Stimulated activated CD4-positive, alpha-beta T cell treated with anti-CD3 and anti-CD28 coated beads, TNF-alpha, amount 100 ng/mL, for 4 hours (primary cell): ENCODE measurements at regions not wholly inside any gene's neighbourhood (a gene's known extent, or its start where the extent isn't known, plus 50 kb on each side); places are given as distances from the start of the nearest gene placed in this dataset.
"Not testable (repeated sequence)": the region's sequence is repeated elsewhere in the genome, so short reads cannot be mapped to it uniquely, and the experiment has no call there.

Experiments
- DNase-seq, 3 experiments: peaks; one replicate each; pipeline ENCODE4 v3.0.0-alpha.2; 2020; ENCODE audit warnings: low read depth in 3 of 3

DNA sequence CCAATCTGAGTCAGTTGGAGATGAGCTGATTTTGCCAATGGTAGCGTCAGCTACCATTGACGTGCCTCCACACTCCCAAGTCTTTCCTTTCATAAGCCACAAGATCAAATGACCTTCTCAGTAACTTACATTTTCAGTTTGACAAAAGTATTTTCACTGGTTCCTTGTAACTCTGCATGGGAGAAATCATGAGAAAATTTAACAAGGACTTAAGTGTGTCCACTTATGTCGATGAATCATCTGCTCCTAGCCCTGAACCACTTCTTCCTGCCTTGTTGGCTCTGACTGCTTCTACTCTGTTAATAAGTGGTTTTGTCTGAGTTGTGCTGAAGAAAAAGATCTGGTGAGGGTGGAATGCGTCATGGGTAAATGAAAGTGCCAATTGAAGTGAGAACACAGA lies 101.2 kb downstream of the NFKBIZ start:
- no peak for DNase-seq

DNA sequence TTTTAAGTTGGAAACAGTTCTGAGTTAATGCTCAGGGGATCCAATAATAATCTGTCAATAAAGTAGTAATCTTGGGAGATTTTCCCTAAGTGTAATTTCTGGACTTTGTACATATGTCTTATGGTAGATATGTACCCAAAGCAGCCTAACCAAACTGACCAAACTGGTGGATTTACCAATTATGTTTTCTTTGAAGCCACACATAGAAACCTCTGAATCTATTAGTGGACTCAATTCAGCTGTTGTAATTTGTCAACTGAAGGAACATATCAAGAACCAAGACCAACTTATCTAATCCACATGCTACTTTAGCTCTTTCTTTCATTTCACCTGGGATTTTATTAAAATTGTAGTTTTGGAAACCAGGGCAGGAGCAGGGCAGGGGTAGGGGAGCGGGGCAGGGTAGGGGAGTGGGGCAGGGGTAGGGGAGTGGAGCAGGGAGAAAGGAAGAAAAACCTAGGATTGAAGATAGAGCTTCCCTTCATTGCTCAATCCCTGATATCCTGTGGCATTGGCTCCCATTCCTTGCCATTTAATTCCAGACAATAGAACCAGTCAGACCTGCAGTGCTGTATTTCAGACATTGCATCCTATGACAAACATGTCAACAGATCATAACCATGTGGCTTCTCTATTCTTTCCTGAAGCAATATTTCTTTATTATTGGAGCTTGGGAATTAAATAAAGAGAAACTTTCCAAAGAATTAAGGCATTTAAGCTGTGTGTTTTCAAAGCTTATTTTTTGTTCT lies 101.8 kb downstream of the NFKBIZ start:
- no peak for DNase-seq

DNA sequence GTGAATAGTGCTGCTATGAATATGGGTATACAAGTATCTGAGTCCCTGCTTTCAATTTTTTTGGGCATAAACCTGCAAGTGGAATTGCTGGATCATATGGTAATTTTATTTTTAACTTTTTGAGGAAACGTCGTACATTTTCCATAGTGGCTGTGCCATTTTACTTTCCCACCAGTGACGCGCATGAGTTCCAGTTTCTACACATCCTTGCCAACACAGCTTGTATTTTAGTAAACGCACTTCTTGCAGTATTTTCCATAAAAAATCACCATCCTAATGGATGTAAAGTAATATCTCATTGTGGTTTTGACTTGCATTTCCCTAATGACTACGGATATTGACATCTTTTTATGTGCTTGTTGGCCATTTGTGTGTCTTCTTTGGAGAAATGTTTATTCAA lies 105.0 kb downstream of the NFKBIZ start:
- DNase-seq: no peak

DNA sequence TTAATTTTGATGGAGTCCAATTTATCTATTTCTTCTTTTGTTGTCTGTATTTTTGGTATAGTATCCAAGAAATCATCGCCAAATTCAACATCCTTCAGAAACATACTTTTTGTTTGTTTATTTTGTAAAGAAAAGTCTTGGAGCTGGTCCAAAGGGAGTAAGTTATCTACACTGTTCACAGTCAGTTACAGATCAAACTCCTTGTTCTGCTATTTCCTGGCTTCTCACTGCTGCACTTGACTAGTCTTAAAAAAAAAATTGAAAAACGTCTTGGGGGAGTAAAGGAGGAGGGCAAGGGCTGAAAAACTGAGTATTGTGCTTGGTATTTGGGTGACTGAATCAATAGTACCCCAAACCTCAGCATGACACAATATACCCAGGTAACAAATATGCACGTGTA lies 105.6 kb downstream of the NFKBIZ start:
- DNase-seq: no peak

DNA sequence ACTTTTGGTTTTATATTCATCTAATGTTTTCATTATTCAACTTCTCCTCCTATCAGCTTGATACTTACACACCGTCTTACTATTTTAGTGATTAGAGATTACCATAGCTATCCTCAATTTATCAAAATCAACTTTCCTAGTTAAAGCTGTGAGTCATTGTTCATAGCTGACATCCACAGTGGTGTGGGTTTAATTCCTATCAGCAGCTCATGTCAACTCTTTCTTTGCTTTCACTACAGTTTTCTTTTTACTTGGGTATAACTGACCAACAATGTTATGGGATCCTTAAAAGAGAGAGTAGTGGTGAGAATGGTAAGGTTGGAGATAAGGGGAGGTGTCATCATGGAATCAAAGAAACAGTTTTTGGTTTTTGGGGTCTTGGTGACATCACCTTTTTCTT lies 112.7 kb downstream of the NFKBIZ start:
- DNase-seq: no peak

DNA sequence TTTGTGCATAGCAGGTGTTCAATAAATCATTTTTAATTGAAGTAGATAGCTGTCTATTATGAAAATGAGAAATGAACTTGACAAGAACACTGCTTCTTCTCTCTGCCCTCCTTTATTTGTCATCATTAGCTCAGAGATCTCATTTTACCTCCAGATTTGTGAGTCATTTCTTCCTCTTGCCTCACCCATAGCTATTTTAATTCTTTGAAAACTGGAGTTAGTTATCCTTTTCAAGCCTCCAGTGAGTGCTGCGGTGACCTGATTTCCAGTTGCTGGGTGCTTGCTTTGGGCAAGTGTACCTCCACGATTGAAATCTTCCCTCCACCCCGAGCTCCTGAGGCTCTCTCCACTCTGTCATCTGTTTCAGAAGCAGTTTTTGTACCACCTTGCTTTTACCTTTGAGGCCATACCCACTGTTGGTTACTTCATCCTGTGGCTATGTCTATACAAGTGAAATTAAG lies 114.6 kb downstream of the NFKBIZ start:
- DNase-seq: peak in 1 of 3 experiments; percentile 7

DNA sequence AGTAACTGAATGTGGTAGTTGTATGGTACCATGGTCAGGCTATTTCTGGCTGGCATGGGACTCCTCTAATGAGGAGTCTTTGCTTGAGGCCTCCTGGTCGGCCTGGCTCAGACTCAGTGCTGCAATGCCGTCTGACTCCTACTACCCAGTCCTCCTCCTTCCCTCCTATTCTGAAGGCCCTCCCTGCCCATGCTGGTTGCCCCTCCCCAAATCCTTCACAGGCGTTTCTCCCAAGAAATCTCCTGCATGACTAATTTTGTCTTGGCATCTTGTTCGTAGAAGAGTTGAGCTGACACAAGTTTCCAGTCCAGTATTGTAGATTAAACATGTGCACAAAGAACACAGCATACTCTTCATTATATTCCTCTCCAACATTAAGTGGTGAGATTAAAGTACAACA lies 115.5 kb downstream of the NFKBIZ start:
- DNase-seq: no peak

DNA sequence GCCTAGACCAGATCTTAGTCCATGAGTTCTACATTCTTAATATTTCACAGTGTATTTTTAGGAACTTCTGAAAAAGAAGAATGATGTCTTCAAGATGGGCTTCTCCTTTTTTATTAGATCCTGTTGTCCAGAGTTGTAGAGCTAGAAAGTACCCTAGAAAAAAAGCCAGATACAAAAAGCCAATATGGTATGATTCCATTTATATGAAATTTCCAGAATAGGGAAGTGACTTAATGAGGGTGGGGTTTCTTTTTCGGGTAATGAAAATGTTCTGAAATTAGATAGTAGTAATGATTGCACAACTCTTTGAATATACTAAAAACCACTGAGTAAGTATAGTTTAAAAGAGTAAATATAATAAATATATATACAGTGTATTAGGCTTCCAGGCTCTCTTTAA lies 116.9 kb downstream of the NFKBIZ start:
- no peak for DNase-seq

DNA sequence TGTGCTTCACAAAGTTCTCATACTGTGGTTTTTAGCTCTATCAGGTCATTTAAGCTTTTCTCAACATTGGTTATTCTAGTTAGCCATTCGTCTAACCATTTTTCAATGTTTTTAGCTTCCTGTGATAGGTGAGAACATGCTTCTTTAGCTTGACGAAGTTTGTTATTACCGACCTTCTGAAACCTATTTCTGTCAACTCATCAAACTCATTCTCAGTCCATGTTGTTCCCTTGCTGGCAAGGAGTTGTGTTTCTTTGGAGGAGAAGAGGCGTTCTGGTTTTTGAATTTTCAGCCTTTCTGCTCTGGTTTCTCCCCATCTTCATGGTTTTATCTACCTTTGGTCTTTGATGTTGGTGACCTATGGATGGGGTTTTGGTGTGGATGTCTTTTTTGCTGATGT lies 120.9 kb downstream of the NFKBIZ start:
- no peak for DNase-seq

DNA sequence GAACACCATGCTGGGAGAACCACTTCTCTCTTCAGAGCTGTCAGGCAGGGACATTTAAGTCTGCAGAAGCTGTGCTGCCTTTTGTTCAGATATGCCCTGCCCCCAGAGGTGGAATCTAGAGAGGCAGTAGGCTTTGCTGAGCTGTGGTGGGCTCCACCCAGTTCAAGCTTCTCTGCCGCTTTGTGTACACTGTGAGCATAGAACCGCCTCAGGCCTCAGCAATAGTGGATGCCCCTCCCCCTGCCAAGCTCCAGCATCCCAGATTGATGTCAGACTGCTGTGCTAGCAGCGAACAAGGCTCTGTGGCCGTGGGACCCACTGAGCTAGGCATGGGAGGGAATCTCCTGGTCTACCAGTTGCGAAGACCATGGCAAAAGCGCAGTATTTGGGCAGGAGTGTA lies 121.6 kb downstream of the NFKBIZ start:
- DNase-seq: no peak

DNA sequence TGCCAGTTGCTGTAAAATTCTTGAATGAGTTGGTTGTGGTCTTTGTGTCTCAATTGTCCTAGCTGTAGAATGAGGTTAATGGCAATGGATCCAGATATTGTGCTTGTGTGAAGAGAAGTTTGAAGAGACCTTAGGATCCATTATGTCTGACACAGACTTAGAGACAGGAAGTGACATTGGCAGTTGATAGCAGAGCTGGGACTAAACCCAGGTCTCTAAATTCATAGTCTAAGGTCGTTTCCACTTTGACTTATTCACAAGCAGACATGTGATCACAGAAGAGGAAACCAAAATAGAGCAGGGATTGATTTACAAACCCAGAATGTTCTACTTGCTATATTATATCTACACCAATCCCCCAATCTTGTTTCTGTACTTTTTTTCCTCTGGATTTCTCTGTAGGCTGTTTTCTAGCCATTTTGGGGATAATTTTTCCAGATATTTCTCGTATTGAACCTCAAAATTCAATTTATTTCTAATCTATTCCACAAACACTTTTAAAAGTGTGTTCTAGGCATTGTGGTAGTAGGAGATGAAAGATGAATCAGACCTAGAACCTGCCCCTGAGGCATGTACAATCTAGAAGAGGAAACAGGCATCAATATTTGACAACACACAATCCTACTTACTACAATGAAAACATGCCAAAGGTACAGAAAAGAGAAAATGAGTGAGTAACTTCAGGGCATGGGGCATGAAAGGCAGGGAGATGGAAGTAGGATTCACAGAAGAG lies 123.3 kb downstream of the NFKBIZ start:
- DNase-seq: no peak

DNA sequence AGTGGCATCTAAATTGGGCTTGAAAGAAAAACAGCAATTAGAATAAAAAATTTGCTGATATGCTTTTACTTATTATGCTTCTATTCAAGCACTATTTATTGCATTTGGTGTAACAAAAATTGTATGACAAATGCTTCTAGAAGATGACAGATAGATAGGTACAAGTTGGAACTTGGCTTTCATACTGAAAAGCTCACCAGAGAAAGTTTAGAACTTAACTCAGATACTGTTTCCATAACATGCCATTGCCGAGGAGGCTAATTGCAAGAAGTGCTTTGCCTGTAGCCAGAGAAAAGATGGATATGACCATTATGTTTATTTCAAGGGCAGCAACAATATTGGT lies 123.8 kb downstream of the NFKBIZ start:
- DNase-seq: no peak

DNA sequence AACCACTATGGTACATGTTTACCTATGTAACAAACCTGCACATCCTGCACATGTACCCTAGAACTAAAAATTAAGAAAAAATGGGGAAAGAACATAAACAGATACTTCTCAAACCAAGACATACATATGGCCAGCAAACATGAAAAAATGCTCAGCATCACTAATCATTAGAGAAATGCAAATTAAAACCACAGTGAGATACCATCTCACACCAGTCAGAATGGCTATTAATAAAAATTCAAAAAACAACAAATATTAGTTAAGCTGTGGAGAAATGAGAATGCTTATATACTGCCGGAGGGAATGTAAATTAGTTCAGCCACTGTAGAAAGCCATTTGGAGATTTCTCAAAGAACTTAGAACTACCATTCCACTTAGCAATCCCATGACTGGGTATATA lies 126.1 kb downstream of the NFKBIZ start:
- not testable (repeated sequence) for DNase-seq

DNA sequence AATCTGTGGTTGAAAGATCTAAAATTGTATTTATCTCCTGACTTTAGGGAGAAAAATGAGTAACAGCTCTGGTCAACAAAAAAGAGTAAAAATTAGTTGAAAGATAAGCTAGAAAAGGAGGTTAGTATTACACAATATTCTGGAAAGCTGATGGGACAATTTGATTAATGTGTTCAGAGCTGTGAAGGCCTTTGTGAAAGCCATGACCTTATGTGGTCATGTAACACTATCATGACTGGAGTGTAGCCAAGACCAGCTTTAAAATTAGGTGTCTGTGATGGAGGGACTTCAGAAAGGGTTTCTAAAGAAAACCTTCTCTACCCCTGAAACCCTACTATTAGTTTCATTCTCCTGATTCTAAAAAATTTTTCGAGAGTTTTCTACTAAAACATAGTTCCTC lies 127.2 kb downstream of the NFKBIZ start:
- no peak for DNase-seq

DNA sequence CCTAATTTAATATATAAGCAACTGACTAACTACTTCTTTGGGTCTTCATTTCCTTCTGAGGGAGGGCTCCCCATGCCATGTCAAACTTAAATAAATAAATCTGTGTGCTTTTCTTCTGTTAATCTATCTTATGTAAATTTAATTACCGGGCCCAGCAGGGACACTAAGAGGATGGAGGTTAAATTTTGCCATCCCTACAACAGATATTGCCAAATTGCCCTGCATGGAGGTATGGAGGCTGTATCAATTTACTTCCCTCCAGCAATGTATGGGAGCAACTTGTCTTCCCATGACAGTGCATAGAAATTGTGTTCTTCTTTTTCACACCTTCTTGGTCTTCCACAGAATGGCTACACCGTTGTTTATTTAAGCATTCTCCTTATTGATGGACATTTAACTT lies 129.0 kb downstream of the NFKBIZ start:
- DNase-seq: no peak

DNA sequence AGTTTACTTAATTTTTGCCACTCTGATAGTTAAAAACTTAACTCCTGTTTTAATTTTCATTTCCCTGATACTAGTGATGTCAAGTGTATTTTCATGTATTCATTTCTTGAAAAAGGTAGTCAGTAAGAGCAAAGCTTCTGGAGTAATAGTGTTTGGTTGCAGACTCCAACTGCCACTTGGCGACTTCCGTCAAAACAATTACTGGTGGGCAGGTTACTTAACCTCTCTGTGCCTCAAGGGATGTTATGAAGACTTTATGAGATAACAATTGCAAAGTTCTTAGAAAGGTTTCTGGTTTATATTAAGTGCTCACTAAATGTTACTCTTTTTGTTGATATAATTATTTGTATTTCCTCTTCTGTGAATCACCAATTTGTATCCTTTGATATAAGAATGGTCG lies 129.7 kb downstream of the NFKBIZ start:
- no peak for DNase-seq

DNA sequence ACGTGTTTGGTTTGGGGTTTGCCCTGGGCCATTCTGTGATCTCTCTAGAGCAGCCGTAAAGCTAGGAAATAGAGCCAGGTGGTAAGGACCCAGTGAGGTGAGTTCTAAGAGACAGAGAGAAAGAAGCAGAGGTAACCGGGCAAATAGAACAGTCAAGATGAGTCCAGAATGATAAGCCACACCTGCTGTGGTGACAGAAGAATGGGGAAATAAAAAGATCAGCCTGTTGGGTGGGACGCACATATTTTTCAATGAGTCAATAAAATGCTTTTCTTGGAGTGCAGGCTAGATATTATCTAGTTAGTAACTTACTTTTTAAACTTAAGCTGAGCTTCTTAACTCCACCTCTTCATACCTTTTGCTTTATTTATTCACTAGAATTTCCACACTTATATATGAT lies 135.0 kb downstream of the NFKBIZ start:
- DNase-seq: no peak

DNA sequence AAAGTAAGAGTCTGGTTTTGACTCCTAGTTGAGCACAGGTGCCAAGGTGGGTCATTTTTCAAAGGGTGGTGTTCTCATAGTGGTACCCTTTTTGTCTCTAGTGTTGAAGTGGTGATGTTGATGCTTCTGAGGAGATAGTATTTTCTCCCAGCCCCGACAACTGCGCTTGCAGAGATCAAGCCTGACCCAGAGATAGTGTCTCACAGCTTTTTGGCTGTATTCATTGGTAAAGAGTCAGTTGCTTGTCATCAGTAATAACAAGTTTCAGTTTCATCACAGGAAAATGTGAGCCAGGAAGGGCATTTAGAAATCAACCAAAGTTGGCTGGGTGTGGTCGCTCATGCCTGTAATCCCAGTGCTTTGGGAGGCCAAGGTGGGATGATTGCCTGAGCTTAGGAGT lies 139.3 kb downstream of the NFKBIZ start:
- no peak for DNase-seq

DNA sequence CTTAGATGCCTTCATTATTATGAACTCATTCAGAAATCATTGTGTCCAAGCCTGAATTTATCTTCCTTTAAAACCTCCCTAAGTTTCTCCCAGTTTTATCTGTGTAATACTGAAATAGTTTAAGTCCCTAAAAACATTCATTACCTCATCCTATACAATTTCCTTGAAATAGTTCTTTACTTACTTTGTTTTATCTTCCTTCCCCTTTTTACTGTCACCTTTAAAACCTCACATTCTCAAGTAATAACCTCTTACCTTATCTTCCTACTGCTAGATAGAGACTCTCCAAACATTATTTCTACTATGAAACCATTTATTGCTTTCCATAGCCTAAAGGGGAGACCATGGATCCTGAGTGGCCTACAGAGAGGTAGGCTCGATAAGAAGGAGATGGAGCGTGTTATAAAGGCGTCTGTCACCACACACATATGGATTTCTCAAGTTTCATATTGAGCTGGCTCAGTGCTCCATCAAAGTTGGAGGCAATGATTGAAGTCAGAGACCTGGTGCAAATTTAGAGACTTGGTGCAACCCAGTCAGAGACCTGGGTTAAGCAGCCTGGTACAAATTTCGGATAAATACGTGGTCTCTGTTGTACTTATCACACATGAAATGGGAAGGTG lies 140.4 kb downstream of the NFKBIZ start:
- no peak for DNase-seq

DNA sequence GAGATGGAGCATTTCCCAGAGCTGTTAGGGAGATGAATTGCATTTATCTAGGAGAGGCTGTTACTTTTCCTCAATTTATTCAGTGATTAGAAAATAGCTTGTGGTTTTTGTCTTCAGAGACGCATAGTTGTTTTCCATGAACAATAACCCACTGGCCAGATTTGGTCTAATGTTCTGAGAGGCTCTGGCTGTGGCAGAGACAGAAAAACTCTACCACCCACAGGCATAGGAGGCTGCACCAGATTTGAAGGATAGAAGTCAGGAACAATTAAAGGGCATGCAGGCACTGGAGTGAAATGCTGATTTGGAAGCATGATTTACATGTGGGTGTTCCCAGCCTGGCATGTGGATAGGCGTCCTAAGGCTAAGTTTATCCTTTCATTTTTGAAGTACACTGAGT lies 143.5 kb downstream of the NFKBIZ start:
- DNase-seq: no peak

DNA sequence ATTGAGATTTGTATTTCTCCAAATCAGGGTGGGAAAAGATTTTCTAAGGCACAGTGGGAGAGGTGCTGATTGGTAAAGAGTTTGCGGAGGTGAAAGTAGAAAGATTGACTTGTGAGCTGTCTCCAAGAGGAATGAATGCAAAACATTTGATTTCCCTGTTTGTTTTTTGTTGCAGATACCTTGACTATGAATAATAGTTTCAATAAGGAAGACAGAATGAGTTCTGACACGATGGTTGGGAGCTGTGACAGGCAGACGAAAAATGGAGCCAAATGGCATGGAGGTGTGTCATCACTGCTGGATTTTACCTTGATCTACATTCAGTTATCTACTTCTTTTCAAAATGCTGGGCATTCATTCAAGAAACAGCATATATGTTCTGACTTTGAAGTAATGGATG lies 145.1 kb downstream of the NFKBIZ start:
- DNase-seq: no peak

DNA sequence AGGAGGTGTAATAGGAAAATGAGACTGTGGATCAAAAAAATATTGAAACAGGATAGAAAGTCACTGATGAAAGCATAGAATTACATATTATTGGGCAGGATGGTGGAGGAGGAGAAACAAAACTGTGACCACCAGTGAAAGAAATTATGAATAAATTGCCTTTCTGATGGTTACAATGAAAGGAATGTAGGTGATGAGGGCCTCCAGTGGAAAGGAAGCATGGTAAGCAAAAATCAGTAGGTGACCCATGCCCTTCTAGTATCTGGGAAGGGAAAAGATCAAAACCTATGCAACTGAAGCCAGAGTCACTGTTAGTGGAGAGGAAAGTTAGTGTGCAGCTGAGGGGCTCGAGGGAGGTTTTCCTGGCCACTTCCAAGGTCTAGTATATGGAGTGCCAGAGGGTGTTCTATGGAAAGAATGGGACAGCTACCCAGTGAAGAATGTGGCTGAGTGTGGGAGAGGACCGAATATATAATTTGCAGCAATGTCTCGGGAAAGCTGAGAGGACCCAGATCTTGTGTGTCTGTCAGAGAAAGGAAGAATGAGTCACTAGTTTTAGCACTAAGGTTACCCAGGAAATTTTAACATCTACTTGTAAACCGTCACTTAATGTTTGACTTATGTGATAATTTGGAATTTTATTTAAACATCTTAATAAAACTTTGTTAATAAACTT lies 146.2 kb downstream of the NFKBIZ start:
- DNase-seq: no peak

DNA sequence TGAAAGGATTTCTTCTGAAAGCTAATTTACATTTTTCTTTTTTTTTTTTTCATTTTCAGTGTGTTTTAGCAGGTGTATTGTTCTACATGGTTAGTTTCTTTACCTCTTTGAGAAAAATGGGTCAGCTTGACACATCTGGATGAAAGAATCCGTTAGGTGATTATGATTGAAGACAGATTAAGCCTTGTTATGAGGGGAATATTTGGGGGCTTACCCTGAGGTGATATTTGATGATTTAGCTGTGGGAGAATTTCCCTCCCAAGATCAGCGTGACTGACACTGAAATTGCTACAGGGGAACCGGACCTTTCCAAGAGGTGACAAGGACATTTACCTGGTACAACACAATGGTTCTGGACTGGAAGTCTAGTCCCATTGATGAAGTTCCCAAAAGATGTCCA lies 147.5 kb downstream of the NFKBIZ start:
- DNase-seq: no peak
